Retina (tissue), 1 donor: ENCODE measurements at regions not wholly inside any gene's neighbourhood (a gene's known extent, or its start where the extent isn't known, plus 50 kb on each side); places are given as distances from the start of the nearest gene placed in this dataset.

ENCODE experiments used
- DNase-seq: peaks from one replicate; pipeline ENCODE4 v3.0.0-alpha.2; 2016

DNA sequence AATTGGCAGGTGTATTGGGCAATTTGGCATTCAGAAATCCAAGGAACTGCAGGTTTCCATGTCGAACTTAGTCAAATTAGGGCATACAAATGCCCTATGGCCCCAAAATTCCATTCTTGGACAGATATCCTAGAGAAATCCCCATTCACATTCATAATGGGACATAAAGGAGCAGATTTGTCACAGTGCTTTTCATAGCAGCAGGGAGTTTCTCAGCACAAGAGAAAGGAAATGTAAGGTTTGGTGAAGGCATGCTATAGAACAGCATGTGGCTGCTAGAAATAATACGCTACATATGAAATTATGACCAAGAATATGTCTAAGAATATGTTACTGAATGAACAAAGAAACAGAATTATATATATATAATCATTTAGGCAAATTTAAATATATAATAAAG, 437.5 kb upstream of the BOD1L1 start:
- DNase-seq = no peak

DNA sequence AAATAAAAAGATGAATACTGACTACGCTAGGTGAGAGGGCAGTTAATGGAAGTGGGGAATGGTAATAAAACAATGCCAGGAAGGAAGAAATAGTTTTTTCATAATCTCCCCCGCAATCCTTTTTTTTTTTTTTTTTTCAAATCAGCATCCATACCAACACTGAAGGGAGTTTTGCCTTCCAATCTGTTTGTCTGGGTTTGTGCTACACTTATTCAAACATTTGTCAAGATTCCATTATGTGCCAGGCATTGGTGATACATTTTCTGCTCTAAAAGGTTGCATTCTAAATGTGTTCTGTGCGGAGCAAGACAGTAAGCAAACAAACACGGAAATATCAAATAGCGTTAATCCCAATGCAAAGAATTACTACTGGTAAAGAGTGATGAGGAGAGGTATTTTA, 437.9 kb upstream of the BOD1L1 start:
- DNase-seq = no peak

DNA sequence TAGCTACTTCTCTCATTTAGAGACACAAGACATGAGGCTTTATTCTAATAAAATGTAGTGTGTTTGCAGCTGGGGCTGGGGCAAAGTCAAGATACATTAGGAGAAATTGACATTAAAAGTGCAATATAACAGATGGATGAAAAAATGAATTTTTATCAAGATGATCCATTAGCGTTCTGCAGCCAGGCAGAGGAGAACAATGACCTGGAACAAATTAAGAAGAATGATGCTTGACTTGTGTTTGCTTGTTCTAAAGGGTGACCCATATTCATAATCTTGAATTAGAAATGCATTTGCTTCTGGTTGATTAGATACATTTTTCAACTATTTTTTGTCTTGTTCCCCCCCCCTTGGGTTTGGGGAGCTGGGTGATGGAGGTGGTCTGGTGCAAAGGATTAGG, 439.5 kb upstream of the BOD1L1 start:
- peak; percentile 31 for DNase-seq

DNA sequence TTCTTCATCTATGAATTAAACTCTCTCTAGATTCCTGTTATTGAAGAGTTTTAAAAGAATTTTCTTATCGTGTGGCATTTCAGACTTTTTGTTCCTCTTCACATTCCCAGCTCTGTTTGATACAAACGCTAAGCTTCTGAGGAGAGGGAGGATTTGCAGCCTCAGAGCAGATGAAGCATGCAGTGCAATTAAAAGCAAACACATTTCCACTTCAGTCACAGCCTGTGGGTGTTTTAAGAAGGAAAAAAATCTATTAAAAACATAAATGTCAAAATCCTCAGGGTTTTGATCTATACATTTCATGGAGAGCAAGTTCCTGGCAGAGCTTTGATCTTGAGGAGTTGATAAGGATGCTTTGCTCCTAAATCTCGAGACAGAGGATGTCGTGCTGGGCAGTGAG, 442.4 kb upstream of the BOD1L1 start:
- DNase-seq = peak; percentile 26

DNA sequence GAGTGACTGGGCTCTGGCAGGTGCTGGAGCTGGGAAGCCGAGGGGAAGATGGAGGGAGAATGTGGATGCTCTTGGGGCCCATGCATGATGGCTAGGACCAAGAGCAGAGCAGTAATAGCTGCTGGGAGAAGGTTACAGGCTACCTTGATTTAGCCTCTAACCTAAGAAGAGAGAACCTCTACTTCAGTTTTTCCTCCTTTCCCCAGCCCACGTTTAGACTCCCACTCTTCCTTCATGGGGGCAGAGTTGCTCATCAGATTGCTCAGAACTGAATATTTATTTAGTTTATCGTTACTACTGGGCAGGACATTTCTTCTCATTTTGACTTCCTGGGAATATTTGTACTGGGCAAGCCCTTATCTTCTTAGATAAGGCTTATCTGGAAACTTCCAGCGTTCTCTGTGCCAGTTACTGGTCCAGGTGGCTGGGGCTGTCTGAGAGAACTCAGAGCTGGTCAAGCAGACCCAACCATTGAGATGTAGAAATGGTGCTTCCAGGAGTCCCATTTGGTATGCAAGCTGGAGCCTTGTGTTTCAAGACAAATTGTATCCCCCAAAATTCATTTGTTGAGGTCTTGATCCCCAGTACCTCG, 442.9 kb upstream of the BOD1L1 start:
- DNase-seq = no peak

DNA sequence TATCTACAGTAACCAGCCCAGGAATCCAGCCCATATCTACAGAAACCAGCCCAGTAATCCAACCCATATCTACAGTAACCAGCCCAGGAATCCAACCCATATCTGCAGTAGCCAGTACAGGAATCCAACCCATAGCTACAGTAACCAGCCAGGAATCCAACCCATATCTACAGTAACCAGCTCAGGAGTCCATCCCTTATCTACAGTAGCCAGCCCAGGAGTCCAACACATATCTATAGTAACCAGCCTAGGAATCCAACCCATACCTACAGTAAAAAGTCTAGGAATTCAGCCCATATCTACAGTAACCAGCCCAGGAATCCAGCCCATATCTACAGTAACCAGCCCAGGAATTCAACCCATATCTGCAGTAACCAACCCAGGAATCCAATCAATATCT, 445.0 kb upstream of the BOD1L1 start:
- no peak for DNase-seq

DNA sequence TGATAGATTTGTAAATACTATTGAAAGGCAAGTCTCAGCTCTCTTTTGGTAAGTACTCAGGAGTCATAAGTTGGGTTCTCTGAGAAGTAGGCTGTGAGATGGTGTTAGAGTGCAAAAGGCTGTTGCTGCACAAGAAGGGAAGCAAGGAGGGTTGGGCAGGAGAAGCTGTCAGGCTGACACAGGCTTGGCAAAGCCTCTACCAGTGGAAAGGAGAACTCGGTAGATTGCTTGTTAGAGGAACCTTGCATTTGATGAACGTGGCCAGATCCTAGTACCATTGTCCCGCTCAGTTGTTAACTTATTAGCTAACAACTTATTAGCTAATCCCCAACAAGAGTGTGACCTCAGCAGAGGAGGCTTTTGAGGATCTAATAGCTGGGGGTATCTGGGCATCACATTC, 449.3 kb upstream of the BOD1L1 start:
- DNase-seq = no peak

DNA sequence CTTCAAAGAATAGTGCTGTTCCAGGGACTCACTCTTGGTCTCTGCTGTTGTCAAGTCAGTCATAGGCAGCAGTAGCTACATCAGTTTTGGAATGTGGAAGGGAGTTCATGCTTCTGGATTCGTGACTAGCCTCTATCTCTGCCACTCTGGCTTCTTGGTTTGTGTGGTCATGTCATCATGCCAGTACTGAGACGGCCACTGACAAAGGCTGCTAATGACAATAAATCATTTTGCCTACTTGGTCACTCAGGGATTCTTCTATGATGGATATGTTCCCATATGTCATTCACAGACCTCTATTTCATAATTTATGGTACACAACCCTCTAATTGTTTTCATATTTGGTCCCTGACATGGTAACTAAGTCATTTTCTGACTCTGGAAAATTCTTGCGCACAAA, 450.8 kb upstream of the BOD1L1 start:
- no peak for DNase-seq

DNA sequence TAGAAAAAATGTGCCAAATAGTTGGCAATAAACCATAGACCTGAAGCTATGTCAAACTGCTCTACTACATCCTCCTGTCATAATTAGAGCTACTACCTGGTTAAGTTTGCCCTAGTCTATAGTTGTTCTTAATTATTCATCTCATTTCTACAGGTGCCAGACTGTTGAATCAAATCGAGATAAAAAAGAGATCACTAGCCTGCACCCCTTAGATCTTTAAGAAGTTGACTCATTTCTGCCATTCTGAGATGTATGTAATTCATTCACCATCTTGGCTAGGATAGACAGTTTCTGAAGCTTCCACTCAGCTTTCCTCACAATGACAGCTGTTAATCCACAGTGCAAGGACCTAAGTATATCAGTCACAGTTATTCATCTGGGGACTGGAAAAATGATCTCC, 452.1 kb upstream of the BOD1L1 start:
- no peak for DNase-seq

DNA sequence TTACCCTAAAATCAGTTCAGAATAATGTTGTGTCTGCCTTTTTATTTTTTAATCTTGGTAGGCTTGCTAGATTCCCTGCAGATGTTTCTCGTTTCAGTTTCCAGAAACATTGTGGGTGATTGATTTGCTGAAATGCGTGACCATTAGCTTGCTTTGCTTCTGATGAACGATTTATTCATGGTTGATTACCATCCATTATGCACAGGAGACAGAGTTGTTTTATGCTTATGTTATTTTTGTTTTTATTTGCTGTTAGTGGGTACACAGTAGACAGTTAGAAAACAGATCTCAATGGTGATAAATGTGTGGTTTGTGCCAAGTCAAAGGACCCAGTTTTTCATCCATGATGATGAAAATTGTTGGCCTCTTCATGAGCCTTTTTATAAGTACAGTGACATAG, 455.6 kb upstream of the BOD1L1 start:
- DNase-seq = peak; percentile 9

DNA sequence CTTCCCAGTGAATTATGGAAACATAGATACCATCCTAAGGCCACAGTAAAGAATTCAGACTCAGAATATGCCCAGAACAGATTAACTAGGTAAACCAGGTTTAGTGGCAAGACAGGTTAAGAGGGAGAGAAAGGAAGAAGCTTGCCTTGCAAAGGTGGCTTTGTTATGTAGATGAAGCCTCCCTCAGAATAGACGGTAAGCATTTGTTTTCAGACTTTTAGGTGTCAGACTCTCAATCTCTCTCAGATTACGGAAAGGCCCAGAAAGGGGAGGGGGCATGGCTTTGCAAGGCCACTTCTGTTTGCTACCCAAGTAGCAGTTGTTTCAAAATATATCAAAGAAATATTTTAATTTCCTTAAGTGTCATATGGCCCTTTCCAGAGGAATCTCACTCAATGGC, 457.1 kb upstream of the BOD1L1 start:
- DNase-seq = no peak

DNA sequence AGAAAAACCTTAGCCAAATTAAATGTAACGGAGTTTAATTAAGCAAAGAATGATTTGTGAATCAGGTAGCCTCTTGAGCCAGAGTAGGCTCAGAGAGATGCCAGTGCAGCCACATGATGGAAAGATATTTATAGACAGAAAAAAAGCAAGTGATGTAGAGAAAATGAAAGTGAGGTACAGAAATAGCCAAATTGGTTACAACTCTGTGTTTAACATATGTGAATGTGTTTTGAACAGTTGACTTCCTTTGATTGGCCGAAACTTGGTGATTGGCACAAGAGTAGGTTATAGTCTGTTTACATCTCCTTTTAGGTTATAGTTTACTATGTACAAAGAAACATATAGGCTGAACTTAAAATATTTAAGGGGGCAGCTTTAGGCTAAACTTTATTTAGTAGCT, 459.9 kb upstream of the BOD1L1 start:
- no peak for DNase-seq

DNA sequence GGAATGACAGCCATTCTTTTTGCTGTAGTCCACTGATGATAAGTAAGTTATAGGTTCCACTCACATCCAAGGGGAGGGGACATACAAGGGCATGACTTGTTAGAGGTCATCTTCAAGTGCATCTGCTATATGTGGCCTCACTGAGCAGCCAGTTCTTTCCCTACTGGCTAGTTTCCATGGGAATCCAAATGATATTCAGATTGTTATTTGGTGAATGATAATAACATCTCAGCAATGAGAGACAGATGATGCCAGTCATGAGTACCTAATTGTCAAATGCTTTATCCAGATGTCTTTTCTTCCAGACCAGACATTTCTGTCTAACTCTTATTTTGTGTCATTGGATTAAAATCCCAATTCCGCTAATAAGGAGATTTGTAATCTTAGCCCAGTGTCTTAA, 460.4 kb upstream of the BOD1L1 start:
- no peak for DNase-seq

DNA sequence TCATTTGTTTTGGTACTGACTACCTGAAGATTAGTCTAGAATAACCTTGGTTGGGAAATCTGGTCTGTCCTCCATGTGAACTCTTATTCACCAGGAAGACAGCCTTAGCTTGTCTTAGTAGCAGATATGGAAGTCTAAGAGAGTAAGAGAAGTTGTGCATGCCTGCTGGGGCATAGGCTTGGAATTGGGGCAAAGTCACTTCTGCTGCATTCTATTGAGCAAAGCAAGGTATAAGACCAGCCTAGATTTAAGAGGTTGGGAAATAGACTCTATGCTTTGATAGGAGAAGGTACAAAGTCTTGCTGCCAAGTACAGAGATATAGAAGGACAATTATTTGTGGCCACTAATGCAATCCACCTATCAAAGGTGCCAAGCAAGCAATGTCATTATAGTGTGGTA, 464.0 kb upstream of the BOD1L1 start:
- no peak for DNase-seq

DNA sequence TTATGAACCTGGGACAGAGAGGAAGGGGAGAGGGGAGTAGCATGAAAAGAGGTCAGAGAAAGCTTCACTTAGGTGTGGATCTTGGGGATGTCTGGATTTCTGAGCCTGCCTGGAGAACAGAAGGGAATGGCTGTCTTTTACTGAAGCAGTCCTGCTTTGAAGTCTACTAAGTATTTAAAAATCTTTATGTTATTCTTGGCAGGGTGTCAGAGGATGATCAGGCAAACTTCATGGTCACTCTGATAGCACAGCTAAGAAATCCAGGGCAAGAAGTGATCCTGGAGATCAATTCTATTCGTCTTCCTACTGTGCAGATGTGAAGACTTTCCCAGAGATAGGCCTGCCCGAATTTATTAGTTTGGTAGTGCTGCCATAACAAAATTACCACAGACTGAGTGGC, 464.4 kb upstream of the BOD1L1 start:
- no peak for DNase-seq

DNA sequence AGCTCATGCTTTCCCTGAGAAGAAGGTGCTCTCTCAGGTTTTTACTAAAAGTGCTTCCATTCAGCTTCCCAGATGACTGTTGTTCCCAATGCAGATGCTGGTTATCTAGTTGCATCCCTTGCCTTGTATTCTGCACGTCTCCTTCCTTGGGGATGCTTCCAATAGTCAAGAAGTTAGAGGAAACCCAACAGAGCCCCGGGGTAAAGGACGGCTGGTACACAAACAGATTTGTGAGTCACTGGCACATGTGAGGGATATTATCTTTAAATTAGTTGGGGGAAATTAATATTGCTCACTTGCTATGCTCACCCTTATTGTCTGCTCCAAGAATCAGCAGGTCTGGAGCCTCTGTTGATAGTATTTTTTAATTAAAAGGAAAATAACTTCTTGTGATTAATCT, 465.2 kb upstream of the BOD1L1 start:
- no peak for DNase-seq

DNA sequence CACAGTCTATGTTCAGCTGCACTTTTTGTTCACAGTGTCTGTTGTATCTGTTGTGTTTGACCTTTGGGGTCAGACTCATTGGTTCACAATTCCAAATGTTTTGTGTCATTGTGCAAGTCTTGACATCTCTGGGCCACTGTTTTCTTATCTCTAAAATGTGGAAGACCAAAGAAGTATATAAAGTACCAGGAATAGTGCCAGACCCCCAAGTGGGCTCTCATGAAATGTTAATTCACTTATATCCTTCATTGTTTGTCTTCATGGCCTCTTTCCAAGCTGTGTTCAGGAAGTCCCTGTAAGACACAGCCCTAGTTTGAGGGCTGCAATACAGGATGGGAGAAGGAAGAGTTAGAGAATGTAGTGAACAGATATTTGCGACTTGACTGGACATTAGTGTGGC, 468.3 kb upstream of the BOD1L1 start:
- no peak for DNase-seq

DNA sequence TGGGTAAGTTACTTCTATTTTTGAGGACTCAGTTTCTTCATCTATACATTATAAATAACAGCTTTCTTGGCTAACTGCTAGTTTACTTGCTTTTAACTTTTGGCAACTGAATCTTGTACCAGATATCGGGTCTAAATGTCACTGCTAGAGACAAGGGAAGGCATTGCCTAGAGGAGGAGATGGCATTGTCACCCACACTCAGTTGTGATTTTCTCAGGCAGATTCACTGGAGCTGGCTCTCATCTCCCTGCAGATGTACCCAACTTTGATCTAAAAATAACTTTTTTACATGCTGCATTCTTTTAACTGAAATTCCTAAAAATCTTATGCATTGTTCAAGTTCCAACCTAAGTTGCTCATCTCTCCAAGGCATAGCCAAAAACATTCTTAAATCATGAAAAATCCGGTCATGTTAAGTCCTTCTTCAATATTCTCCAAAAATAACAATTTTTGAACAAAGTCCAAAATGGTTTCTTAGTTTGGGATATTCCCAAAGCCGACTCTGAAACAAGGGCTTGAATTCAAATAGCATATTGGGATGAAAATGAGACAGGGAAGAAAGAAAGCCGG, 469.0 kb upstream of the BOD1L1 start:
- DNase-seq = no peak

DNA sequence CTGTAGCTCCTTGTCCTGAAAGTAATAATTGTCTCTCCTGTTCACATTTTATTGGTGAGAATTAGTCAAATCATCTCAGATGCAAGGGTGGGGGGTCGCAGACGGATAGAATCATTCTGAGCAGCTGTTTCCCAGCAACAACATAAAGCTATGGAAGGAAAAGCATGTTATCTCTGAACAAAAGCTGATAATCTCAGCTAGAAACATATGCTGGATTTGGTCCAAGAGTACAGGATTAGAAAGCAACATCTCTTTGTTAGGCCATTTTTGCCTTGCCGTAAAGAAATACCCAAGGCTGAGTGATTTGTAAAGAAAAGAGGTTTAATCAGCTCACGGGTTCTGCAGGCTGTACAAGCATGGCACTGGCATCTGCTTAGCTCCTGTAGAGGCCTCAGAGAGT, 472.8 kb upstream of the BOD1L1 start:
- DNase-seq = no peak

DNA sequence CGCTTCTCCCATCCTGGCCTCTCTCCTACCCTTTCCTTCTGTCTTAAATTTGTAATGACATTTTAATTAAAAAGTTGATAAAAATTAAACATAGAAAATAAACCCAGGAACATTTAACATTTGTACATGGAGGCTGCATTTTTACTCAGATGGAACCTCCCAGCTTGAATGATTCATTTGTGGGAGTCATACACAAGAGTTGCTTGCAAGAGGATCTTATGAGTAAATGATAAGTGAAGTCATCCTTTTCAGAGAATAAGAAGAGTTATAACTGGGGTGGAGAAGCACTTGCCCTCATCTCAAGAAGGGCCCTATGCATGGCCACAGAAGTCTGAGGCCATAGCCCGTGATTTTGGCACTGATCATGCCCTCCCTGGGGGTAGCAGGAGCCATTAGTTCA, 482.9 kb upstream of the BOD1L1 start:
- DNase-seq = no peak

DNA sequence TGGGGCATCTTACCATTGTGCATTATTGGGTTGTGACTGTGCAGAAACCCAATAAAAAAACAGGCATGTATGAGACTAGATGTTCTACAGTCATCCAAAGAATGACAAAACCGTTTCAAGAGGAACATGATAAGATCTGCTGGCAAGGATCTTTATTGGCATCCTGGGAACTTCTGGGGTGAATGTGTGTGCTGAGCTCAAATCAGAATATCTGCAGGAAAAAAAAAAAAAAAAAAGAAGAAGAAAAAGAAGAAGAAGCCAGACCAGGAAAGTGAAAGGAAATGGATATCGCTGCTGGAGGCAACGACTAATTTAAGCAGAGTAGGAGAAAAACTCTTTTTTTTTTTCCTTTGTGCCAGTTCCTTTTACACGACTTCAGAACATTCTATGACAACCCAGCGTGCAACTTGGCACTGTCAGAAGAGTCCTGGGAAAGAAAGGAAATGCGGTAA, 484.2 kb upstream of the BOD1L1 start:
- DNase-seq = no peak

DNA sequence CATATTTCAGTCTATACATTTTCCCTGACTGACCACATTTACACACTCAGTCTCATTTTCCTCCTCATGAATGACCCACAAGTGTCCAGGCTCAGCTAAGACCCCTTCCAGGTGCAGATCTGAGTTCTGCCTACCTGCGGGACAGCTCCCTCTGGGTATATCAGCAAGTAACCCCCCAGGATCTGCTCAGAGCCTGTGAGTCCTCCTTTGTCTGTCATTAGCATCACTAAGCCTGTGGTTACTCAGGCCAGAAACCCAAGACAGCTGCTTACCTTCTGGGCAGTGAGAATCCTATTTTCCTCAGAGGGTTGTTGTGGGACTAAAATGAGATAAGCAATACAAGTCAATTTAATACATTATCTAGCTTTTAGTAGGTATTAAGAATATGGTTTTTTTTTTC, 487.6 kb upstream of the BOD1L1 start:
- DNase-seq = no peak

DNA sequence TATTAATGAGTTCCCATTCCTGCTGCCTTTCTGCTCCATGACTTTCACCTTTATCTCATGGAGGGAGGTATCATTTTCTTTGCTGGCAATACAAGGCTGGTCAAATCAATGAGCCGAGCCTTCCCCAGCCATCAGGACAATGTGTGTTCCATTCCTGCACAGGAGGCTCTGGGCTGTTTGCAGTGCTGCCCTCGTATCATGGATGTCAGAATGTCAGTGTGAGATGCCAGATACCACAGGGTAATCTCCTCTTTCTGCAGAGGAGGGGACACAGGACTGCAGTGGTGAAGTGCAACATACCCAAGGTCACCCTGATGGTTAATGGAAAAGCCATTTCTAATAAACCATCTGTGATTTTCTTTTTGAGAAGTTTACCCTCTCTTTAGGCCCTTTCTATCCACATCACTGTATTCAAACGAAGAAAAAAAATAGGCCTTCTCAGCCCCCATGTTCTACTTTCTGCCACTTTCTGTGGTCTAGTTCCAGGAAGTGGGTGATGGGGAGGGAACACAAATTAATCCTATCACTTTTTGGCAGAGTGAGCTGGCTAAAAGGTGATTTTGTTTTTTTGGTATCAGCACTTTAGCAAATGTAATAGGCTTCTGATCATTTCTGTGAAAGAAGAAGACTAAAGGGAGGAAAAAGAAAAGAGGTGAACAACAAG, 490.2 kb upstream of the BOD1L1 start:
- DNase-seq = no peak

DNA sequence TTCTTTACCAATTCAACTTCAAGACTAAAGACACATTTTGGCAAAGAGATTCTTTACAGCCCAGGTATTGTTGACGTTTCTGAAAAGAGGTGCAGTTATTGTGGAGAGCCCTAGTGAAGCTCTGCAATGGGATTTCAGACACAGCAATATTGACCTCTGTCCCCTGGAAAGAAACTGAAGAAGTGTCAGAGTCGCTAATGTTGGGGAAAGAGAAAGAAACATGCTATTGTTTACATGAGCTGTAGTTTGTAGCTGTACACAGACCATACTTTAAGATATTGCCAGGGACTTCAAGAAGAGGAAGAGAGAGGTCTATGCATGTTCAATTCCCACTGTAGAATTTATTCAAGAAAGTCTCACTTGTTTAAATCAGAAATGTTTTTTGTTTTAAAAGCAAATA, 497.3 kb upstream of the BOD1L1 start:
- DNase-seq = no peak
